HEK293T (cell line): ENCODE measurements at regions not wholly inside any gene's neighbourhood (a gene's known extent, or its start where the extent isn't known, plus 50 kb on each side); places are given as distances from the start of the nearest gene placed in this dataset.
A peak's percentile ranks its signal among the peaks of the same experiment; 100 is the strongest.

ENCODE experiments used
- CTCF ChIA-PET: fragments of 350-600 bp; formaldehyde crosslinking; extraction: SDS; loops from one replicate; lab custom pipeline; 2021; ENCODE audit warnings: antibody characterized with exemption, inconsistent platforms; lab: Yijun Ruan, JAX
- POLR2A ChIA-PET: fragments of 350-600 bp; formaldehyde crosslinking; extraction: SDS; loops from one replicate; lab custom pipeline; 2020; ENCODE audit warnings: antibody characterized with exemption, inconsistent platforms; lab: Yijun Ruan, JAX
- DNase-seq: peaks from one replicate; pipeline ENCODE4 v3.0.0; 2012; ENCODE audit warnings: mixed read lengths; ENCODE audit errors: extremely low spot score
- ARNT ChIP-seq: fragments of 450-650 bp; IDR thresholded peaks from 2 replicates; pipeline ENCODE4 v1.6.1; 2017; ENCODE audit warnings: mild to moderate bottlenecking
- BHLHE40 ChIP-seq: fragments of 450-650 bp; IDR thresholded peaks from 2 replicates; pipeline ENCODE4 v1.6.1; 2016; ENCODE audit warnings: mild to moderate bottlenecking, moderate library complexity, borderline replicate concordance
- CTBP1 ChIP-seq: fragments of 450-650 bp; IDR thresholded peaks from 2 replicates; pipeline ENCODE4 v1.6.1; 2016; ENCODE audit warnings: borderline replicate concordance
- ELF4 ChIP-seq: fragments of 450-650 bp; IDR thresholded peaks from 2 replicates; pipeline ENCODE4 v1.6.1; 2017; ENCODE audit warnings: antibody characterized with exemption
- FOXA1 ChIP-seq: fragments of 450-650 bp; IDR thresholded peaks from 2 replicates; pipeline ENCODE4 v1.6.1; 2016; ENCODE audit warnings: mild to moderate bottlenecking
- FOXK2 ChIP-seq: fragments of 450-650 bp; IDR thresholded peaks from 2 replicates; pipeline ENCODE4 v1.6.1; 2016; ENCODE audit warnings: mild to moderate bottlenecking
- FOXM1 ChIP-seq: fragments of 450-650 bp; IDR thresholded peaks from 2 replicates; pipeline ENCODE4 v1.6.1; 2017; ENCODE audit warnings: mild to moderate bottlenecking, borderline replicate concordance
- HDGF ChIP-seq: fragments of 450-650 bp; IDR thresholded peaks from 2 replicates; pipeline ENCODE4 v1.6.1; 2017; ENCODE audit warnings: antibody characterized with exemption, borderline replicate concordance
- L3MBTL2 ChIP-seq: fragments of 450-650 bp; conservative IDR thresholded peaks from 2 replicates; pipeline ENCODE4 v1.6.1; 2016; ENCODE audit warnings: mild to moderate bottlenecking
- LEF1 ChIP-seq: fragments of 450-650 bp; IDR thresholded peaks from 2 replicates; pipeline ENCODE4 v1.6.1; 2017; ENCODE audit warnings: mild to moderate bottlenecking, borderline replicate concordance
- NFRKB ChIP-seq: fragments of 450-650 bp; IDR thresholded peaks from 2 replicates; pipeline ENCODE4 v1.6.1; 2016; ENCODE audit warnings: mild to moderate bottlenecking, moderate library complexity
- PKNOX1 ChIP-seq: fragments of 450-650 bp; IDR thresholded peaks from 2 replicates; pipeline ENCODE4 v1.6.1; 2016
- SP1 ChIP-seq: fragments of 450-650 bp; IDR thresholded peaks from 2 replicates; pipeline ENCODE4 v1.6.1; 2017
- SUZ12 ChIP-seq: fragments of 450-650 bp; IDR thresholded peaks from 2 replicates; pipeline ENCODE4 v1.6.1; 2016; ENCODE audit warnings: mild to moderate bottlenecking
- TARDBP ChIP-seq: fragments of 450-650 bp; IDR thresholded peaks from 2 replicates; pipeline ENCODE4 v1.6.1; 2016
- ZNF384 ChIP-seq: fragments of 450-650 bp; IDR thresholded peaks from 2 replicates; pipeline ENCODE4 v1.6.1; 2016

DNA sequence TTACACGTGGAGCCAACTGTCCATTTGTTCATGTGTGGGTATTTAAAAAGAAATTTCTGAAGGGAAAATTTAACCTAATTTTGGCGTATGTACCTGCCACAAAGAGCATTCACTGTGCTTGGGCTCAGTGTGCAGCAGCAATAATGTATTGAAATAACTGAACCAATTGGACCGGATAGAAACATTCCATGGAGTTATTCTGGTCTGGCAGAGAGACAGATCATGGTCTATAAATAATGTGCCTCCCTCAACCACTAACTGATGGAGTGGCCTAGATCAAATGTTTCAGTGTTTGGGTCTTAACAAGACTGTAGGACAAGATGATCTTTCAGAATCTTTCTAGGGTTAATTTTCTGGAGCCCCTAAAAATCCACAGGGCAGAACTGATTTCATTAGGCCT is 469.7 kb downstream of the PRELID2 start:
- no peak for TF ChIP-seq FOXA1
- TF ChIP-seq FOXK2: no peak
- TF ChIP-seq LEF1: no peak
- no peak for TF ChIP-seq L3MBTL2
- TF ChIP-seq BHLHE40: no peak
- TF ChIP-seq PKNOX1: no peak
- no peak for TF ChIP-seq SP1
- no peak for TF ChIP-seq ELF4
- TF ChIP-seq SUZ12: no peak
- TF ChIP-seq HDGF: no peak
- no peak for TF ChIP-seq ZNF384
- TF ChIP-seq FOXM1: no peak
- TF ChIP-seq TARDBP: no peak
- no peak for TF ChIP-seq NFRKB
- no peak for DNase-seq
- POLR2A ChIA-PET: no interaction called here
- CTCF ChIA-PET: no interaction called here

GRCh38 chr5:145362266-145362665 is 472.9 kb downstream of the PRELID2 start:
- POLR2A ChIA-PET: no interaction called here
- CTCF ChIA-PET: interaction anchor here (0.6 kb wide), 1 partner anchor 262 kb away, joined by 3 read pairs; no protein-coding TSS in a partner anchor
- no peak for DNase-seq
- TF ChIP-seq FOXA1: no peak
- no peak for TF ChIP-seq SP1
- no peak for TF ChIP-seq SUZ12
- no peak for TF ChIP-seq FOXM1
- no peak for TF ChIP-seq HDGF
- TF ChIP-seq PKNOX1: no peak

DNA sequence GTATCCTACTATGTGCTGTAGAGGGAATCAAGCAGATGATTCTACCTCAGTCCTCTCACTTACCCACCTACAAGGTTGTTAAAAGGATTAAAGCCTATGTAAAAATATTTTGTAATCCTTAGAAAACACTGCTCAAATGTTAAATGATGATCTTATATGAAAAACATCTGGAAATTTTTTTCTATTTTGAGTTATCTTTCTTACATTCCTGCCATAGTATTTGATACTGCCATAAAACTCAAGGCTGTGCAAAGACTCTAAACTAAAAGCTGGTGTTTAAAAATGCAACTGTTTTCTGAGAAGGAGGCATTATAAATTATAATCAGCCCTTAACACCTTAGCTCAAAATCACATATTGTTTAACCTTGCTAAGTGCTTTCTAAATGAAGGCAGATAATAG is 474.2 kb downstream of the PRELID2 start:
- TF ChIP-seq HDGF (no peak), TARDBP (no peak), ARNT (no peak), LEF1 (no peak), L3MBTL2 (no peak), NFRKB (no peak), FOXK2 (no peak), FOXM1 (no peak)
- DNase-seq: no peak
- ChIA-PET CTCF (no interaction called here), POLR2A (no interaction called here)

- ChIA-PET CTCF (no interaction called here), POLR2A (no interaction called here)
- no peak for DNase-seq
- TF ChIP-seq SUZ12: no peak
- no peak for TF ChIP-seq NFRKB
- TF ChIP-seq CTBP1: no peak
- no peak for TF ChIP-seq SP1
- TF ChIP-seq PKNOX1: no peak
- no peak for TF ChIP-seq FOXM1
- TF ChIP-seq FOXK2: no peak
Observed at GRCh38 chr5:145350513-145350912, 484.6 kb downstream of the PRELID2 start.

DNA sequence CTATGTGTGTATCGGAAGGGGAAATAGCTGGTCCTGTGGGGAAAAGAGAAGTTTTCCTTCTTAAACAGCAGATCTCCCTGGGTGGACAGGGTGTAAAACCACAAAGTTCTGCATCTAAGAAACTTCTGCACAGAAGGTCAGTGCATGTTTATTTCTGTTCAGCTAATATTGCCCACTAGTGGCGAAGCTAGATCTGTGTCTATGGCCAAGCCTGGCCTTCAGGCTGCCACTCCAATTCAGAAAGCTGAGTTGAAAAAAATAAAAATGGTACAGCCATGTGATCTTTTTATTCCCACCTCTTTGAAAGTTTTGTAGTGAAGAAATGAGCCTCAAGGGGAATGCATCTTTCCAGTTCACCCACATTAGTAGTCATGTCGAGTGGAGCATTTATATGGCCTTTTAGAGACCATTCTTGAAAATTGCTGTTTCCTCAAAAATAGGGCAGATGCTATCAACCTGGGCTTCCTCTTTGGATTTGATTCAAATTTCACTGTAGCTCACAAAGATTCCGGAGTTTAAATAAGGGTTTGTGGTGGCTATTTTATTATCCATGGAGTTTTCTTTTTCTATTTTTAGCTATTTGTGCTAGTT is 488.0 kb downstream of the PRELID2 start:
- DNase-seq: peak; percentile 19
- ChIA-PET CTCF (interaction anchor here (0.8 kb wide), 1 partner anchor 1141 kb away, joined by 3 read pairs; no protein-coding TSS in a partner anchor), POLR2A (no interaction called here)
- no peak for TF ChIP-seq HDGF
- no peak for TF ChIP-seq SUZ12
- TF ChIP-seq ARNT: no peak
- no peak for TF ChIP-seq CTBP1
- no peak for TF ChIP-seq PKNOX1
- no peak for TF ChIP-seq BHLHE40
- no peak for TF ChIP-seq SP1
- no peak for TF ChIP-seq L3MBTL2
- TF ChIP-seq TARDBP: no peak
- TF ChIP-seq ZNF384: no peak

DNA sequence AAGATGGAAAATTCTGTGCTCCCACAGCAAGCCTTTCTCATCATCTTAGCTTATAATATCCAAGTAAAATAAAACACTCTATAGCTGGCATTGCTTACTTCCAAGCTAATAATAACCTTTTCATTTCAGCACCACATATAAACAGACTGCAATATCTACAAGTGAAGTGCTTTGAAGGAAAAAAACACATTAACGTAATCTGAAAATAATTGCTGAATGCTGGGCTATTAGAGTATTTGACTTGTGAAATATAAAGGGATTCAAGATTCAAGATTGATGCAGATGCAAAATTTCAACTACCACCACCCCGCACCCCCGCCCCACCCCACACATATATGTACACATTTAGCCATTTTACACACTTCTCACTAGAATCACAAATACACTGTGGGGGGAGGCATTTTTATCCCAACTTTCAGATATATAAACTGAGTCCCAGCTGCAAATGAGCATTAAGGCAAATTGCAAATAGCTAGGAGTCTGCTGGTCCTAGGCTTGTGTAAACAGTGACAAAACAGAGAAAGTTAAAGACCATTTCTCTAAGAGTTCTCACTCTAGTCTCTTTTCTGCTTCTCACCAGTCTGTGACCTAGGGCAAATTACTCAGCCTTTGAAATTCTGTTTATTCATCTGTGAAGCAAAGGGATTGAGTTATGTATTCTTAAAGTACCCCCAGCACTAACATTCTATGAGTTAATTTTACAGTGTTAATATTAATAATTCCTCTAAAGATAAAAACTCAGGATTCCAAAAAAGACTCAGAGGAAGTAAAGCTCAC is 489.4 kb downstream of the PRELID2 start:
- POLR2A ChIA-PET: no interaction called here
- DNase-seq: no peak
- TF ChIP-seq FOXK2 (no peak), NFRKB (no peak), LEF1 (no peak), ARNT (no peak), CTBP1 (no peak), SUZ12 (no peak)
- CTCF ChIA-PET: interaction anchor here (0.7 kb wide), 1 partner anchor 211 kb away, joined by 3 read pairs; no protein-coding TSS in a partner anchor
